CD4-positive, alpha-beta T cell treated with Interleukin-4 for 4 hours (primary cell): ENCODE measurements at regions not wholly inside any gene's neighbourhood (a gene's known extent, or its start where the extent isn't known, plus 50 kb on each side); places are given as distances from the start of the nearest gene placed in this dataset.
"Not testable (repeated sequence)": the region's sequence is repeated elsewhere in the genome, so short reads cannot be mapped to it uniquely, and the experiment has no call there.

Source experiments
- DNase-seq: peaks from one replicate; pipeline ENCODE4 v3.0.0-alpha.2; 2020

DNA sequence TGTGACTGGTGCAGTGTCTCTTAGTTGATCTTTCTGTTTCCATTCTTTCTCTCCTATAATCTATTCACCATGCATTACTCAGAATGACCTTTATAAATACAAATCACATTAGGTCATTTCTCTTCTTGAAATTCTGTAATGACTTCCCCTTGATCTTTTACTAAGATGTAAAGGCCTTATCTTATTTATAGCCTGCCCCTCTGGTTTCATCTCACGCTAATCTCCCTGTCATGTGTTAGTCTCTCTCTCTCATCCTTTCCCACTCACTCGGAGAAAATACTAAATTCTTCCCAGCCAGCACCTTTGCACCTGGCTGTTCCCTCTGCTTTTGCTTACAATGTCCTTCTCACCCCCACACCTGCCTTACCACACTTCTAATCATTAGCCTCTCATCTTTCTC, 530.8 kb downstream of the ADCYAP1 start:
- DNase-seq, result no peak

DNA sequence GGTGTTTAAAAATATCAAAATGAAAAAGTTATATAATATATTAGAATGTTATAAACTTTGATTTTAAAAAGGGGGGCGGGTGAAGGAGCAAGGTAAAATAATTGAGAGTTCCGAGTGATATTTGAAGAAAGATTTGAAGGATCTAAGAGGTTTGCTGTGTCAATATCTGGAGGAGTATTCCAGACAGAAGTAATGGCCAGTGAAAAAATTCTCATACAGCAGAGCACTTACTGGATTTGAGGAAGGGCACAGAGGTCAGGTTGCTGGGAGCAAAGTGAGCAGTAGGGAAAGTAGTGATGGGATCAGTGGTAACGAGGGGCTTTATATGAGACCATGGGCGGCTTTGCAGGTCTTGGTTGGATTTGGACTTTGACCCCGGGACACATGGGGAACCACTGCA, 531.5 kb downstream of the ADCYAP1 start:
- no peak for DNase-seq

DNA sequence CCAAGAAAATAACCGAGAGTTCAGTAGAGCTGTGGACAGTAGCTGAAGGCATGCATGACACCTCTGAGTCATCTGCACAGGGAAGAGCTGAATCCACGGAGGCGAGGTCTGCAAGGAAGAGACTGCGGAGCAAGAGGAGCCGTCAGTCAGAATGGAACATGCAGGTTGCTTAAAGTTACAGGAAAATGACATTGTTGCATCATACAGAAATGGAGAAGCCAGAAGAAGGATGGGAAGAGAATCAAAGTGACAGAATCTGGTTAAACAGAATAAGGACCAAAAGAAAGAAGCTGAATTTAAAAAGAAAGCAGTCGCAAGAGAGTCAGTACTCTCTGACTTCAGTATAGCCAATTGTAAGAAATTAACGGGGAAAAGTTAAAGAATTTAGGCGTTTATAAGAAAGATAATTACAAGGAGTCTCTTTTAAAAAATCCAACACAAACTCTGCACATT, 533.8 kb downstream of the ADCYAP1 start:
- no peak for DNase-seq

DNA sequence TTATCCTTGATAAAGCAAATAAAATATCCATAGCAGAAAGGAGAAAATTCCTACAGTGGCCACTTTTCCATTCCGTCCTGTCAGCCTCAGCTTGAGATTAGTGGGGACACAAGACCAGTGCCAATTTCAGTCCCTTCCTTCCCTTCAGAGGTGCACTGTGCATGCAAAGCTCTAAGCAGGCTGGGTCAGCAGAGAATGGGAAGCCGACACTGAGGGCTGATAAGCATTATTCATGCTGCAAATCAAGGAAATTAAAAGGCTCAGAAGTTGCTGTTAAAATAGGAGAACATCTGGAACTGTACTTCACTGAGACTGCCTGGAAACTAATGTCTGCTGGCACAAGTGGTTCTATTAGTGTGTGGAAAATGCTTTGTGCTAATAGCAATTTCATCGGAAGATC, 534.3 kb downstream of the ADCYAP1 start:
- DNase-seq, result no peak

- DNase-seq, result not testable (repeated sequence)
Observed at GRCh38 chr18:1444062-1444461, 539.4 kb downstream of the ADCYAP1 start.

DNA sequence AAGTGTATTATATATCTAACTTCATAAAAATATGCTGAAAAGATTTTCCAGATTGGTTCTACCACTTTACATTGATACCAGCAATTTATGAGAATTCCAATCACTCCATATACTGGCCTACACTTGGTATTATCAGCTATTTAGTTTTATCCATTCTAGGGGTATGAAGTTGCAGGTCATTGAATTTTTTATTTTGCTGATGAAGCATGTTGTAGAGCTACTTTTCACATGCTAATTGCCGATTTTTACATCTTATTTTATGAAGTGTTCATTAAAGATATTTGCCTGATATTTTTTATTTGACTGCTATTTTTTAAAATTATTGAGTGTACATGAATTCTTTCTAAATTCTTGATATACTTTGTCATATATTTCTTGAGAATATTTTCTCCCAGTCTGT, 542.1 kb downstream of the ADCYAP1 start:
- no peak for DNase-seq

DNA sequence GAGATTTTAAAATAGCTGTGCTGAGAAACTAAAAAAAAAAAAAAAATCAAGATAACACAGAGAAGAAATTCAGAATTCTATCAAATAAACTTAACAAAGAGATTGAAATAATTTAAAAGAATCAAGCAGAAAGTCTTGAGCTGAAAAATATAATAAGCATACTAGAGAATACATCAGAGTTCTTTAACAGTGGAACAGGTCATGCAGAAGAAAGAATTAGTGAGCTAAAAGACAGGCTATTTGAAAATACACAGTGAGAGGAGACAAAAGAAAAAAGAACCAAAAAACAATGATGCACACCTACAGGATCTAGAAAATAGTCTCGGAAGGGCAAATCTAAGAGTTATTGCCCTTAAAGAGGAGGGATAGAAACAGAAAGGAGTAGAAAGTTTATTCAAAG, 548.1 kb downstream of the ADCYAP1 start:
- no peak for DNase-seq

- DNase-seq, result no peak
Observed at GRCh38 chr18:1455605-1456004, 550.9 kb downstream of the ADCYAP1 start.

GRCh38 chr18:1458547-1458946, 553.9 kb downstream of the ADCYAP1 start:
- DNase-seq, result no peak

GRCh38 chr18:1463981-1464380, 559.3 kb downstream of the ADCYAP1 start:
- DNase-seq, result no peak

DNA sequence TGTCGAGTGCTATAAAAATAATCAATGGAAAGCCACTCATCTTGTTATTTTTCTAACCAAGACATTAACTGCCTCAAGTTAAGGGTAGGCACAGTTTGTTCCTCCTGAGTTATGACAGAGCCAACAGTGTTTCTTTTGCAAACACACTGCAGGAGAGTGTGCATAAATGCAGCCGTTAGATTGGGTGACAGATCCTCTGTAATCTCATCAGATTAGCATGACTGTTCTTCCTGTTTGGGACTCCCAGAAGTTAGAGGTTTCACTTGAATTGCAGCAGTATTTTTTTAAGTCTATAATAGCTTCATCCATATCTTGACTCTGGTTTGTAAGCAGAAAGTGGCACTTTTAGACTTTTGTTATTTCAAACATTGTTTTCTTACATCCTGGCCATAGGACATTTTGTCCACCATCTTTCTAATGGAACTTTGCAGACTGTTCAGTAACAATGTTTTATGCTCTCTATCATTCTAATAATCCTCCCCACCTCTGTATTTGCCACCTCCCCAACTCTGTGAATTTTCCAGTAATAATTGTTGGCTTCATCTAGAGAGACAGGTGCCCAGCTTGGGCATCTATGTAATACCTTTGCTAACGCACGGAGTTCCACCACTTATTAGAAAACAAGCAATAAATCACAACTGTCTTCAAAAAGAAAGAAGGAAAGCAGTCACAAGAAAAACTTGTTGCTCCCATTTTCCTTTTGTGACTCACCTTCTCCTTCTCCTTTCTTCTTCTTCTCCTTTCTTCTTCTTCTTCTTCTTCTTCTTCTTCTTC, 560.0 kb downstream of the ADCYAP1 start:
- DNase-seq, result no peak

DNA sequence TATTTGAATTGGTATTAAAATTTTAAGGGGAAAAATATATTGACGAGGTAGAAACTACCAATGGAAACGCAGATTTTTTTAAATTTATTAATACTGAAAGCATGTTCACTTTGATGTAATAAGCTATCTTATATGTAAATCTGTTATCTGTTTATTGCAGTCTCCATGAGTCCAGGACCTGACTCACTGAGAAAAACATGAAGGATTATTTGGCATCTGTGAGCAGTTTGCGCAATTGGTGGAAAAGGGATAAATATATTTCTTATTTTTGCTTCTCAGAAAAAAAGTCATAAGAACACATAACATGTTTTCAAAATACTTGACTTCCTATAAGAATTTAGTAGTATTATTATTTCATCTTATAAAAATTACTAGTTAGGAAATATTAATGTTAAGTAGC, 561.4 kb downstream of the ADCYAP1 start:
- no peak for DNase-seq

DNA sequence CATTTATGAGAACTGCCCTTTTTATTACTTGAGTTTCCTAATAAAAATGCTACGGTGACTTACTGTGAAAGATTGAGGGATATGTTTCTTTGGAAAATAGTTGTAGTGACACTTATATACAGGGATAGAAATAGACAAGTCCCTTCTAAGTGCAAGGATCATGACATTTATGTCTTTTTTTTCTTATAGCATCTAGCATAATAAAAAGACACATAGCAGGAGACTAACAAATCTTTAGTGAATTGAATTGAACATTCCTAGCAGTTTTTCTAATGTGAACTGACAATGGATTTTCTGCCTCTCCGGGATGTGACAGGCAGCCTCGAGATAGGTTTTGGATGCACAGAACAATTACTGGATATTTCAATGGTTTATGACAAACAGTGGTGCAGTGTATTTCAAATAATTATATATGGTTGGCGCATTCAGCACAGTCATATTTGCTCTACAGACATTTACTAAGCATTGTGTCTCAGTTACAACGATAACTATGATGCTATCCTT, 562.8 kb downstream of the ADCYAP1 start:
- DNase-seq, result no peak

DNA sequence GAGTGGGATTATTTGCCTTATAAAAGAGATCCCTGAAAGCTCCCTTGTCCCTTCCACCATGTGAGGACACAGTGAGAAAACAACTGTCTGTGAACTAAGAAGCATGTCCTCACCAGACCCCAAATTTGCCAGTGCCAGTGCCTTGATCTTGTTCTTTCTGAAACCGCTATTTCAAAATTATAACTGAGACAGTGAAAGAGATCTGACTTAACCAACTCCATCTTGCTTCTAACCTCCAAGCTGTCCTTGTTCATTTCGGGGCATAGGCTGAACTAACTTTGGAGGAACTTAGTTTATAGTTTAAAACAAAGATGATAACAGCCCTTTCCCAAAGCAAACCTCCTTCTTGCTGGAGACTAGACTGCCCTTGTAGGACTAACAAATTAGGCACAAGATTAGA, 563.9 kb downstream of the ADCYAP1 start:
- no peak for DNase-seq

- DNase-seq, result no peak
Observed at GRCh38 chr18:1475867-1476266, 571.2 kb downstream of the ADCYAP1 start.

- DNase-seq, result no peak
Observed at GRCh38 chr18:1480309-1480708, 575.6 kb downstream of the ADCYAP1 start.

GRCh38 chr18:1481577-1481976, 576.9 kb downstream of the ADCYAP1 start:
- no peak for DNase-seq

DNA sequence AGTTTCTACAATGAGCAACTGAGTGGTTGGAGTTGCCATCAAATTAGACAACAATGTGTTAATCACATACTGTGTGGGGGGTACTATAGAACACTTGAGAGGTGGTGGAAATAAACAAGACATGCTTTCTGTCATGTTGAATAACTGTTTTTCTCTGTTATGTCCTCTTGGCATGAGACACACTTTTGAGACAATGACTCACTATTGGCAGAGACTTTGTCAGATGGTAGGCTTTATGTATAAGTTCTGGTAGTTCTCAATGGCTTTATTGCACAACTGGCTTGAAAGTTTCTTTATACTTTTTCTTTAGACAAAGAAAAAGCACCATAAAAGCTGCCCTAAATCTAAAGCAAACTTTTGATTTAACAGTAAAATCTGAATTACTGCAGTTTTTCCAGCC, 578.7 kb downstream of the ADCYAP1 start:
- DNase-seq, result no peak

- no peak for DNase-seq
Observed at GRCh38 chr18:1487457-1487856, 582.8 kb downstream of the ADCYAP1 start.

DNA sequence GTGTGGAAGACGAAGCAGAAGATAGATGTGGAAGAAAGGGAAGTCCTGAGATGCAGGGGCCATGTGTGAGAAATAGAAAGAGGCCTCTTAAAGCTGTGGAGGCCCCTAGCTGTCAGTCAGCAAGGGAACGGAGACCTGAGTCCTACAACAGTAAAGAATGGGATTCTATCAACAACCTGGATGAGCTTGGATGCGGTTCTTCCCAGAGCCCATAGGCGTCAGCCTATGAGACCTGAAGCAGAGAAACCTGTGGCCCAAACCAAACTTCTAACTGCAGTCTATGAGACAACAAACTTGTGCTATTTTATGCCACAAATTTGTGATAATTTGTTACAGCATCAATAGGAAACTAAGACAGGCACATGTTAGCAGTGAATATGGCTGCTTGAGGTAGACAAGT, 583.7 kb downstream of the ADCYAP1 start:
- no peak for DNase-seq

- no peak for DNase-seq
Observed at GRCh38 chr18:1488957-1489356, 584.3 kb downstream of the ADCYAP1 start.

- no peak for DNase-seq
Observed at GRCh38 chr18:1495387-1495786, 590.7 kb downstream of the ADCYAP1 start.

GRCh38 chr18:1496096-1496495, 591.4 kb downstream of the ADCYAP1 start:
- no peak for DNase-seq

- no peak for DNase-seq
Observed at GRCh38 chr18:1498216-1498615, 593.5 kb downstream of the ADCYAP1 start.

DNA sequence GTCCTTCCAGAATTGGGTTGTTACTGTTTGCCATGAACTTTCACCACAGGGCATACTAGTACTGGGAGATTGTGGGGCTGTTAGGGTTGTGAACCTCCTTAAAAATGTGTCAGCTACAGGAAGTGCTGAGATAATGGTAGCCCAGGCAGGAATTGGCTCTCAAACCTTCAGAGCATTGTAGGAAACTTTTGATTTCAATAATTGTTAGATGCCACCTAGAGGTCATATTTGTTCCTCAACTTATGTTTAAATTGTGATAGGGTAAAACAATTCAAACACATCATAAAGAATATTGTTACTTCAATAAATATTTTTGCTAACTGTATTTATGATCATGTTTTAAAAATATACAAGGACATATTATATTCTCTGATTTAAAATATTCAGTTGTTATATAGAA, 594.6 kb downstream of the ADCYAP1 start:
- DNase-seq, result no peak
